Femur (tissue), 1 donor: ENCODE measurements at regions not wholly inside any gene's neighbourhood (a gene's known extent, or its start where the extent isn't known, plus 50 kb on each side); places are given as distances from the start of the nearest gene placed in this dataset.
"Not testable (repeated sequence)": the region's sequence is repeated elsewhere in the genome, so short reads cannot be mapped to it uniquely, and the experiment has no call there.

Source experiments
- DNase-seq: peaks from one replicate; pipeline ENCODE4 v3.0.0-alpha.2; 2017

- DNase-seq, result no peak
Measured at GRCh38 chr6:85923013-85923430, 280.3 kb upstream of the SYNCRIP start.

- DNase-seq, result no peak
Measured at GRCh38 chr6:85920782-85921181, 278.1 kb upstream of the SYNCRIP start.

- DNase-seq, result no peak
Measured at GRCh38 chr6:85917522-85917921, 274.8 kb upstream of the SYNCRIP start.

GRCh38 chr6:85913001-85913400, 270.3 kb upstream of the SYNCRIP start:
- no peak for DNase-seq

- DNase-seq, result no peak
Measured at GRCh38 chr6:85912582-85912981, 269.9 kb upstream of the SYNCRIP start.

- DNase-seq, result no peak
Measured at GRCh38 chr6:85911067-85911466, 268.4 kb upstream of the SYNCRIP start.

- not testable (repeated sequence) for DNase-seq
Measured at GRCh38 chr6:85908120-85908519, 265.4 kb upstream of the SYNCRIP start.

GRCh38 chr6:85892346-85892745, 249.7 kb upstream of the SYNCRIP start:
- no peak for DNase-seq

- DNase-seq, result no peak
Measured at GRCh38 chr6:85887461-85887860, 244.8 kb upstream of the SYNCRIP start.

GRCh38 chr6:85868685-85869084, 226.0 kb upstream of the SYNCRIP start:
- DNase-seq, result no peak

GRCh38 chr6:85867595-85867994, 224.9 kb upstream of the SYNCRIP start:
- no peak for DNase-seq

- no peak for DNase-seq
Measured at GRCh38 chr6:85866758-85867401, 224.2 kb upstream of the SYNCRIP start.

- DNase-seq, result no peak
Measured at GRCh38 chr6:85866370-85866730, 223.7 kb upstream of the SYNCRIP start.

GRCh38 chr6:85865420-85866369, 223.0 kb upstream of the SYNCRIP start:
- no peak for DNase-seq

GRCh38 chr6:85864453-85865401, 222.0 kb upstream of the SYNCRIP start:
- DNase-seq, result no peak

GRCh38 chr6:85856235-85856634, 213.5 kb upstream of the SYNCRIP start:
- no peak for DNase-seq

- not testable (repeated sequence) for DNase-seq
Measured at GRCh38 chr6:85838351-85839119, 195.8 kb upstream of the SYNCRIP start.

GRCh38 chr6:85828973-85829372, 186.3 kb upstream of the SYNCRIP start:
- no peak for DNase-seq

GRCh38 chr6:85826997-85827396, 184.3 kb upstream of the SYNCRIP start:
- DNase-seq, result no peak

- DNase-seq, result no peak
Measured at GRCh38 chr6:85824329-85824728, 181.6 kb upstream of the SYNCRIP start.

- DNase-seq, result no peak
Measured at GRCh38 chr6:85810558-85810957, 167.9 kb upstream of the SYNCRIP start.

- no peak for DNase-seq
Measured at GRCh38 chr6:85803721-85804120, 161.0 kb upstream of the SYNCRIP start.
